Kidney (tissue), 13 donors: ENCODE measurements at regions not wholly inside any gene's neighbourhood (a gene's known extent, or its start where the extent isn't known, plus 50 kb on each side); places are given as distances from the start of the nearest gene placed in this dataset.

ENCODE experiments used
- DNase-seq, 5 donors: peaks; one replicate each; pipeline ENCODE4 v3.0.0-alpha.2; 2013 to 2020
- FAIRE-seq: peaks from 2 replicates; lab custom pipeline; 2012; peaks lifted over from hg19 to GRCh38; lab: Jason Lieb, UNC
- H3K27ac ChIP-seq, 2 donors: one replicate each; pipeline ENCODE4 v1.7.0; 2013; ENCODE audit warnings: low read depth in 2 of 2, low read length in 2 of 2, inconsistent platforms in 1 of 2
- H3K27me3 ChIP-seq: one replicate; pipeline ENCODE4 v1.7.1; 2013; ENCODE audit warnings: low read length, inconsistent platforms; ENCODE audit not compliant: control insufficient read depth, insufficient read depth
- H3K36me3 ChIP-seq, 3 donors: one replicate each; pipeline versions ENCODE4 v1.7.0 to v1.7.1; 2013; ENCODE audit warnings: low read length in 3 of 3, control low read depth in 1 of 3, inconsistent platforms in 1 of 3; ENCODE audit not compliant: insufficient read depth in 3 of 3, control insufficient read depth in 2 of 3
- H3K4me1 ChIP-seq, 3 donors: one replicate each; pipeline versions ENCODE4 v1.7.0 to v1.7.1; 2013; ENCODE audit warnings: low read length in 3 of 3, inconsistent platforms in 1 of 3, low read depth in 1 of 3; ENCODE audit not compliant: control insufficient read depth in 2 of 3, insufficient read depth in 2 of 3
- H3K4me3 ChIP-seq, 3 donors: one replicate each; pipeline versions ENCODE4 v1.7.0 to v1.8.1; 2013; ENCODE audit warnings: low read length in 3 of 3, control low read depth in 1 of 3, inconsistent platforms in 1 of 3
- H3K9ac ChIP-seq, 3 donors: one replicate each; pipeline versions ENCODE4 v1.7.0 to v1.7.1; 2013; ENCODE audit warnings: low read length in 3 of 3, control low read depth in 1 of 3, inconsistent platforms in 1 of 3
- H3K9me3 ChIP-seq, 3 donors: one replicate each; pipeline versions ENCODE4 v1.7.0 to v1.7.1; 2013; ENCODE audit warnings: low read length in 3 of 3, control low read depth in 1 of 3, inconsistent platforms in 1 of 3; ENCODE audit not compliant: control insufficient read depth in 2 of 3, insufficient read depth in 1 of 3
- CTCF ChIP-seq: IDR thresholded peaks from 3 replicates; pipeline ENCODE4 v1.5.1; 2012; ENCODE audit warnings: mild to moderate bottlenecking, moderate library complexity, borderline replicate concordance; ENCODE audit not compliant: insufficient read depth; ENCODE audit errors: extremely low read depth
- intact Hi-C: fragments of 100-400 bp; cut with DNase I; formaldehyde crosslinking; loops from one replicate; pipeline ENCODE4 v1.11.1; 2022
- donor health status: control.
- donor health status: control.
- donor health status: control.
- donor health status: control.
- donor health status: control.
- donor health status: DM: yes; HTN: yes; CAD: no.
- donor health status: Normal renal cell carcinoma (clear cell type).

GRCh38 chr2:221981912-221982470, 316.8 kb downstream of the PAX3 start:
- DNase-seq (no peak), FAIRE-seq (no peak)
- Histone ChIP-seq H3K27me3 (no peaks in the 10 kb centered on the region), H3K4me3 (no peak overlapping the region), H3K9me3 (no peaks in the 10 kb centered on the region), H3K9ac (no peak overlapping the region), H3K4me1 (no peaks in the 10 kb centered on the region), H3K36me3 (no peaks in the 10 kb centered on the region), H3K27ac (no peak overlapping the region)
- intact Hi-C loops = no loop called here
- TF ChIP-seq CTCF = no peak

- H3K9me3 ChIP-seq = no peaks in the 10 kb centered on the region
- no peak for TF ChIP-seq CTCF
- no peak for DNase-seq
- no peak overlapping the region for H3K4me3 ChIP-seq
- FAIRE-seq = no peak
- H3K9ac ChIP-seq = no peak overlapping the region
- H3K4me1 ChIP-seq = no peaks in the 10 kb centered on the region
- H3K27ac ChIP-seq = no peak overlapping the region
- intact Hi-C loops = no loop called here
- H3K36me3 ChIP-seq = no peaks in the 10 kb centered on the region
- no peaks in the 10 kb centered on the region for H3K27me3 ChIP-seq
These were observed 323.6 kb downstream of the PAX3 start for GRCh38 chr2:221975151-221975550.

GRCh38 chr2:221973902-221974301, 324.9 kb downstream of the PAX3 start:
- no peak for TF ChIP-seq CTCF
- H3K9ac ChIP-seq = no peak overlapping the region
- FAIRE-seq = no peak

GRCh38 chr2:221973502-221973901, 325.3 kb downstream of the PAX3 start:
- H3K4me3 ChIP-seq = no peak overlapping the region
- no peak overlapping the region for H3K9ac ChIP-seq
- no peaks in the 10 kb centered on the region for H3K27me3 ChIP-seq
- H3K36me3 ChIP-seq = no peaks in the 10 kb centered on the region
- no peaks in the 10 kb centered on the region for H3K4me1 ChIP-seq
- H3K27ac ChIP-seq = no peak overlapping the region
- intact Hi-C loops = no loop called here
- H3K9me3 ChIP-seq = no peaks in the 10 kb centered on the region
- no peak for FAIRE-seq
- DNase-seq = no peak
- TF ChIP-seq CTCF = no peak

More at GRCh38 chr2:221973902-221974301, 324.9 kb downstream of the PAX3 start:
- DNase-seq = no peak
- Histone ChIP-seq H3K36me3 (no peaks in the 10 kb centered on the region), H3K9me3 (no peaks in the 10 kb centered on the region), H3K27ac (no peak overlapping the region), H3K27me3 (no peaks in the 10 kb centered on the region), H3K4me1 (no peaks in the 10 kb centered on the region), H3K4me3 (no peak overlapping the region)
- intact Hi-C loops = no loop called here
